OCI-LY7 (cell line): ENCODE measurements at regions not wholly inside any gene's neighbourhood (a gene's known extent, or its start where the extent isn't known, plus 50 kb on each side); places are given as distances from the start of the nearest gene placed in this dataset.
"Not testable (repeated sequence)": the region's sequence is repeated elsewhere in the genome, so short reads cannot be mapped to it uniquely, and the experiment has no call there.

ENCODE experiments used
- BruUV-seq: library from RNA; stranded (reverse); fragments of 400-500 nt; replicated peaks from 2 replicates; lab custom pipeline; 2021; lab: Mats Ljungman, UMichigan
- CTCF ChIA-PET: fragments of 300-600 bp; sonication (Branson Sonifier 250); formaldehyde crosslinking; loops from one replicate; lab custom pipeline; 2022; ENCODE audit warnings: antibody characterized with exemption; ENCODE audit not compliant: unreplicated experiment; lab: Charles Lee
- POLR2A ChIA-PET: fragments of 300-600 bp; sonication (Branson Sonifier 250); formaldehyde crosslinking; loops from one replicate; lab custom pipeline; 2022; ENCODE audit warnings: antibody characterized with exemption; lab: Charles Lee
- DNase-seq: peaks from one replicate; pipeline ENCODE4 v3.0.0-alpha.2; 2015; ENCODE audit warnings: low spot score
- H2AFZ ChIP-seq: fragments of 200-600 bp; sonication (generic), shearing (Covaris generic); 2 replicates; pipeline ENCODE4 v1.6.1; 2014; ENCODE audit warnings: mild to moderate bottlenecking, antibody characterized with exemption, low read length, moderate library complexity
- H3K27ac ChIP-seq: fragments of 200-600 bp; sonication (generic); 2 replicates; pipeline ENCODE4 v1.5.1; 2014; ENCODE audit warnings: mixed run types, low read depth, mild to moderate bottlenecking, moderate library complexity, low read length, inconsistent platforms; ENCODE audit not compliant: poor library complexity, severe bottlenecking
- H3K36me3 ChIP-seq: fragments of 200-600 bp; sonication (generic); 2 replicates; pipeline ENCODE4 v1.6.1; 2014; ENCODE audit warnings: mild to moderate bottlenecking, antibody characterized with exemption, low read length, moderate library complexity, mixed read lengths; ENCODE audit not compliant: insufficient read depth
- H3K4me1 ChIP-seq: fragments of 200-600 bp; sonication (generic); 2 replicates; pipeline ENCODE4 v1.5.1; 2014; ENCODE audit warnings: mild to moderate bottlenecking, low read length; ENCODE audit not compliant: insufficient read depth, poor library complexity, severe bottlenecking
- H3K4me2 ChIP-seq: fragments of 200-600 bp; sonication (generic); 2 replicates; pipeline ENCODE4 v1.6.1; 2014; ENCODE audit warnings: mild to moderate bottlenecking, low read length
- H3K4me3 ChIP-seq: fragments of 200-600 bp; sonication (generic); 2 replicates; pipeline ENCODE4 v1.5.1; 2014; ENCODE audit warnings: mild to moderate bottlenecking, low read depth, low read length; ENCODE audit not compliant: poor library complexity, severe bottlenecking
- H3K79me2 ChIP-seq: fragments of 200-600 bp; sonication (generic); 2 replicates; pipeline ENCODE4 v1.6.1; 2016; ENCODE audit warnings: low read depth, mild to moderate bottlenecking, low read length, moderate library complexity, mixed read lengths; ENCODE audit not compliant: insufficient read depth
- H3K9me2 ChIP-seq: fragments of 200-600 bp; sonication (generic); 2 replicates; pipeline ENCODE4 v1.6.1; 2016; ENCODE audit warnings: mild to moderate bottlenecking, low read length, mixed read lengths; ENCODE audit not compliant: insufficient read depth
- H3K9me3 ChIP-seq: fragments of 200-600 bp; sonication (generic); 2 replicates; pipeline ENCODE4 v1.6.1; 2014; ENCODE audit warnings: mild to moderate bottlenecking, mixed run types, low read length, mixed read lengths
- H4K20me1 ChIP-seq: fragments of 200-600 bp; sonication (generic); 2 replicates; pipeline ENCODE4 v1.6.1; 2014; ENCODE audit warnings: mild to moderate bottlenecking, antibody characterized with exemption, low read length, moderate library complexity, mixed read lengths; ENCODE audit not compliant: insufficient read depth
- CTCF ChIP-seq: fragments of 200-600 bp; sonication (generic); conservative IDR thresholded peaks from 2 replicates; pipeline ENCODE4 v1.5.1; 2014; ENCODE audit warnings: mild to moderate bottlenecking, antibody characterized with exemption, low read length, moderate library complexity, mixed read lengths
- EZH2phosphoT487 ChIP-seq: fragments of 200-600 bp; sonication (generic); IDR thresholded peaks from 2 replicates; pipeline ENCODE4 v1.6.1; 2018; ENCODE audit warnings: low read depth, borderline replicate concordance, mild to moderate bottlenecking, mixed run types, antibody characterized with exemption, low read length, moderate library complexity, mixed read lengths
- intact Hi-C: fragments of 100-400 bp; cut with micrococcal nuclease; formaldehyde crosslinking; loops from one replicate; pipeline ENCODE4 v1.10.0; 2022; ENCODE audit not compliant: unreplicated experiment

DNA sequence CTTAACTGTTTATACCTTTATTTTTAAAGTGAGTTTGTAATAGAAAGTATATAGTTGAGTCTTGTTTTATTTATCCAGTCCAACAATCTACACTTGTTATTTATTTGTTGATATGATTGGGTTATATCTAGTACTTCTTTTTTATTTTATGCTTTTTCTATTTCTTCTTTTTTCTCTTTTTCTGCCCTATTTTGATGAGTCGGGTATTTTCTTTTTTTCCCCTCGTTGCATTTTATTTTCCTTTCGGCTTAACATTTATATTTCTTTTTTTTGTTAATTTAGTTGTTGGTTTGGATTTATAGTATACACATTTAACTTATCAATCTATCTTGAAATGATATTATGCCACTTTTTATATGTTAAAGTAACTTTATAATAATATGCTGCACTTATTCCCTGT lies 111.7 kb upstream of the IZUMO3 start:
- H3K27ac ChIP-seq: no peak overlapping the region
- H4K20me1 ChIP-seq: no peaks in the 10 kb centered on the region
- ChIA-PET POLR2A (no interaction called here), CTCF (no interaction called here)
- DNase-seq: no peak
- H3K4me1 ChIP-seq: no peaks in the 10 kb centered on the region
- H3K4me2 ChIP-seq: no peak overlapping the region
- intact Hi-C loops: loop anchor here (10.0 kb wide), 1 partner anchor 53 kb away; no protein-coding TSS in a partner anchor
- no TSS peak for BruUV-seq
- H3K4me3 ChIP-seq: no peak overlapping the region
- no peaks in the 10 kb centered on the region for H3K79me2 ChIP-seq
- TF ChIP-seq EZH2phosphoT487 (no peak), CTCF (no peak)
- H3K9me3 ChIP-seq: no peaks in the 10 kb centered on the region
- H3K36me3 ChIP-seq: no peaks in the 10 kb centered on the region
- H3K9me2 ChIP-seq: no peaks in the 10 kb centered on the region
- no peak overlapping the region for H2AFZ ChIP-seq

DNA sequence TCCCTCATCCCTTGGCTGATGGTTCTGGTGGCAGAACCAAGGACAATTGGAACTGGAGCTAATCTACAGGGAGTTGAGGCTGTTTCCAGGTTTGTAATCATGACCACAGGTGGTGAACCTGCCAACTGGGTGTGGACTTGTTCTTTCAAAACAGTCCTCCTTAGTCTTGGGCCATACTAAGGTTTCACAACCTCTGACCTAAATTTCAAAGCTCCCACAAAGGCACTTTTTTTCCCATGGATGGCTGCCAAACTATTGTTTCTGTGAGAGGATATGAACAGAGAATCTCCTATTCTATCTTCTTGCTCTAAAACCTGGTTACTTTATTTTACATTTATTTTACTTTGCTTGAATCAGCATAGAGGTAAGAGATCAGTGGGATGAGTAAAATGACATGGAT lies 106.5 kb upstream of the IZUMO3 start:
- Histone ChIP-seq H3K9me2 (no peaks in the 10 kb centered on the region), H3K27ac (no peak overlapping the region), H2AFZ (no peak overlapping the region), H3K4me3 (no peak overlapping the region), H3K4me2 (no peak overlapping the region), H3K9me3 (no peaks in the 10 kb centered on the region), H3K4me1 (no peaks in the 10 kb centered on the region), H4K20me1 (no peaks in the 10 kb centered on the region), H3K36me3 (no peaks in the 10 kb centered on the region), H3K79me2 (no peaks in the 10 kb centered on the region)
- intact Hi-C loops: loop anchor here (10.0 kb wide), 1 partner anchor 47 kb away; no protein-coding TSS in a partner anchor
- ChIA-PET CTCF (no interaction called here), POLR2A (interaction anchor here (1.0 kb wide), 1 partner anchor 45 kb away, joined by 3 read pairs; no protein-coding TSS in a partner anchor)
- BruUV-seq: no TSS peak
- no peak for DNase-seq
- TF ChIP-seq EZH2phosphoT487 (no peak), CTCF (no peak)

DNA sequence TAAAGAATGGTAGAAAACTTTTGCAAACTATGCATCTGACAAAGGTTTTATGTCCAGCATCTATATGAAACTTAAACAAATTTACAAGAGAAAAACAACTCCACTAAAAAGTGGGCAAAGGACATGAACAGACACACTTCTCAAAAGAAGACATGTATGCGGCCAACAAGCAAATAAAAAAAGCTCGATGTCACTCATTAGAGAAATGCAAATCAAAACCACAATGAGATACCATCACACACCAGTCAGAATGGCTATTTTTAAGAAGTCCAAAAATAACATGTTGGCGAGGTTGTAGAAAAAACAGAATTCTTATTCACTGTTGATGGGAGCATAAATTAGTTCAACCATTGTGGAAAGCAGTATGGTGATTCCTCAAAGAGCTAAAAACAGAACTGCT lies 83.1 kb upstream of the IZUMO3 start:
- DNase-seq, H3K4me3 ChIP-seq, H3K27ac ChIP-seq, H3K79me2 ChIP-seq, intact Hi-C loops, H3K4me2 ChIP-seq, H3K4me1 ChIP-seq, H3K36me3 ChIP-seq, BruUV-seq, H2AFZ ChIP-seq, H3K9me3 ChIP-seq, H3K9me2 ChIP-seq, H4K20me1 ChIP-seq: not testable (repeated sequence)
- ChIA-PET POLR2A (interaction anchor here (0.6 kb wide), 1 partner anchor 501 kb away, joined by 3 read pairs; no protein-coding TSS in a partner anchor), CTCF (interaction anchor here (0.6 kb wide), 1 partner anchor 204 kb away, joined by 3 read pairs; no protein-coding TSS in a partner anchor)
